ENCODE measurements at regions not wholly inside any gene's neighbourhood (a gene's known extent, or its start where the extent isn't known, plus 50 kb on each side); places are given as distances from the start of the nearest gene placed in this dataset.

DNA sequence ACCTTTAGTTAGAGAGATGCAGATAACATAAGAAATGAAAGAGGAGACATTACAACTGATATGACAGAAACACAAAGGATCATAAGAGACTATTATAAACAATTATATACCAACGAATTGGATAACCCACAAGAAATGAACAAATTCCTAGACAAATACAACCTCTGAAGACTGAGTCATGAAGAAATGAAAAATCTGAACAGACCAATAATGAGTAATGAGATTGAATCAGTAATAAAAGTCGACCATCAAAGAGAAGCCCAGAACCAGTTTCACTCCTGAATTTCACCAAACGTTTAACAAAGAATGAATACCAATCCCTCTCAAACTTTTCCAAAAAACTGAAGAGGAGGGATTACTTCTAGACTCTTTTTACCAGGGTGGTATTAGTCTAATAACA lies 50.5 kb upstream of the PCAT7 start:
- TF ChIP-seq POLR2AphosphoS5 (IDR thresholded peaks at IDR 0.05; ENCODE audit: low read depth) (no peak), CTCF (conservative IDR thresholded peaks at IDR 0.05; ENCODE audit: low read depth in 2 of 2) (no peak), EZH2 (IDR thresholded peaks at IDR 0.05; ENCODE audit: low read depth, unreplicated experiment) (no peak), CREB1 (CRISPR knock-in tag; IDR thresholded peaks at IDR 0.05; ENCODE audit: low read depth) (no peak), JUNB (IDR thresholded peaks at IDR 0.05; ENCODE audit: unreplicated experiment) (no peak), EZH2phosphoT487 (IDR thresholded peaks at IDR 0.05; ENCODE audit: unreplicated experiment) (no peak), ZNF462 (CRISPR knock-in tag; IDR thresholded peaks at IDR 0.05) (no peak), ZNF114 (CRISPR knock-in tag; IDR thresholded peaks at IDR 0.05) (no peak)
- TF ChIP-seq, protein P1, sequence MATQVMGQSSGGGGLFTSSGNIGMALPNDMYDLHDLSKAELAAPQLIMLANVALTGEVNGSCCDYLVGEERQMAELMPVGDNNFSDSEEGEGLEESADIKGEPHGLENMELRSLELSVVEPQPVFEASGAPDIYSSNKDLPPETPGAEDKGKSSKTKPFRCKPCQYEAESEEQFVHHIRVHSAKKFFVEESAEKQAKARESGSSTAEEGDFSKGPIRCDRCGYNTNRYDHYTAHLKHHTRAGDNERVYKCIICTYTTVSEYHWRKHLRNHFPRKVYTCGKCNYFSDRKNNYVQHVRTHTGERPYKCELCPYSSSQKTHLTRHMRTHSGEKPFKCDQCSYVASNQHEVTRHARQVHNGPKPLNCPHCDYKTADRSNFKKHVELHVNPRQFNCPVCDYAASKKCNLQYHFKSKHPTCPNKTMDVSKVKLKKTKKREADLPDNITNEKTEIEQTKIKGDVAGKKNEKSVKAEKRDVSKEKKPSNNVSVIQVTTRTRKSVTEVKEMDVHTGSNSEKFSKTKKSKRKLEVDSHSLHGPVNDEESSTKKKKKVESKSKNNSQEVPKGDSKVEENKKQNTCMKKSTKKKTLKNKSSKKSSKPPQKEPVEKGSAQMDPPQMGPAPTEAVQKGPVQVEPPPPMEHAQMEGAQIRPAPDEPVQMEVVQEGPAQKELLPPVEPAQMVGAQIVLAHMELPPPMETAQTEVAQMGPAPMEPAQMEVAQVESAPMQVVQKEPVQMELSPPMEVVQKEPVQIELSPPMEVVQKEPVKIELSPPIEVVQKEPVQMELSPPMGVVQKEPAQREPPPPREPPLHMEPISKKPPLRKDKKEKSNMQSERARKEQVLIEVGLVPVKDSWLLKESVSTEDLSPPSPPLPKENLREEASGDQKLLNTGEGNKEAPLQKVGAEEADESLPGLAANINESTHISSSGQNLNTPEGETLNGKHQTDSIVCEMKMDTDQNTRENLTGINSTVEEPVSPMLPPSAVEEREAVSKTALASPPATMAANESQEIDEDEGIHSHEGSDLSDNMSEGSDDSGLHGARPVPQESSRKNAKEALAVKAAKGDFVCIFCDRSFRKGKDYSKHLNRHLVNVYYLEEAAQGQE (IDR thresholded peaks at IDR 0.05; ENCODE audit: unreplicated experiment), result no peak

All from GM23338 (cell line).